ENCODE measurements at regions not wholly inside any gene's neighbourhood (a gene's known extent, or its start where the extent isn't known, plus 50 kb on each side); places are given as distances from the start of the nearest gene placed in this dataset.
A peak's percentile ranks its signal among the peaks of the same experiment; 100 is the strongest.
"Not testable (repeated sequence)": the region's sequence is repeated elsewhere in the genome, so short reads cannot be mapped to it uniquely, and the experiment has no call there.

DNA sequence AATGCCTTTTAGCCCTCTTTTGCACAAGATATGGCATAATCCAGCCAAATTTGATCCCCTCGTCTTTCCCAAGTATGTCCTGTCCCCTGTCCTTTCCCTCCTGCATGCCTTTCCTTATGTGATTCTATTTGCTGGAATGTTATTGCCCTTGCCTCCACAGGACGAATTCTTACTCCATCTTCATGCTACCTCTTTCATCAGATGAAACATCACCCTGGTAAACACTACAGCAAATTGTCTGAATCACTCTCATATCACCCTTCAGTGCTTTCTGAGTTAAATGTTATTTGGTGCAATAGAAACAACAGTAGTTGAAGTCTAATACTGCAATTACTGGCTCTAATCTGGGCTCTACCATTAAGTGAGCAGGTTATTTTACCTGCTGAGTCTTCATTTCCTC lies 52.2 kb upstream of the FAT1 start:
- DNase-seq: no peak

DNA sequence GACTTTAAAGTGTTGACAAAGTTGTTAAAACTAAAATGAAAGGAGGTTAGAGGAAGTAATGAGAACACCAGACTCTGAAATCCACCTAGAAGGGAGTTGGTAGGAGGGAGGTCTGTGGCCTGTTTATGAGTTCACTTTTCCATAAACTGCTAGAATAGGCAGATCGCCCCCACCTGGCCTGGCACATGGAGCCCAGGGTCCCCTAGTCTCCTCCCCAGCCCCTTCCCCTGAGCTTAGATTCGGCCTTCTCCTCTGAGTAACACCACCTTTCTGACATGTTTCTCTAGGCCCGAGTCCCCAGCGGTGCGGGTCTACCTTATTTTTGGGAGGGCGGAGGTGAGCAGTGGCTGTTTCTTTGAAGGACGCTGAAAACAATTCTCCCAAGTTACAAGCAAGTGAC lies 54.5 kb upstream of the FAT1 start:
- DNase-seq: no peak

DNA sequence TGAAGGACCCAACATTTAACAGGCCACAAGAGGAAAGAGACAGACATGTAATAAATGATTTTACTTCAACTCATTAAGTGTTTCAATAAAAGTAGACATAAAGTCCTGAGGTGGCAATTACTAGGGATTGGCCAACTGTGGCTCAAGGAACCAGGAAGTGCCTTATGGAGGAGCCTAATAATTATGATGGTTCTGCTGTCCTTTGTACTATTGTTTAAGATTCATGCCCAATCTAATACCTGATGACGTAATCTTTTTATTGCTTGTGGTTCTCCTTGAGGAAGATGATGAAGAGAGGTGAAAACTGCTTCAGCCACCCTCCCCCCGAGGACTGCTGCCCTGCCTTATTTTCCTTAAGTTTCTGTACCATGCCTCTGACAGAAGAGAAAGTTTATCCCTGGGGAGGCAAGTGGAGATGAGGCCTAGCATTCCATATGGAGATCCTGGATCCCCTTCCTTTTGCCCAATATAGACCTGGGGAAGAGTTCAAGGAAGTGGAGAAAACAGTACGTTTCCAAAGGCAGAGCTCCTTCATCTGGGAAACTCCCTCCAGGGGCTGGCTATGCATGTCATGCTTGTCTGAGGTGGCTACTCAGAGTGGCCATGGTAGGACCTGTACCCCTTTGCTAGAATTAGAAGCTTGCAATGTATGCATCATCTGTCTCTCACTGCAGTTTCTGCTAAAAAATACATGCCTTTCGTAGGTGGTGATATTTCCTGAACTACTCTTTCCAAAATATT lies 56.8 kb upstream of the FAT1 start:
- no peak for DNase-seq

DNA sequence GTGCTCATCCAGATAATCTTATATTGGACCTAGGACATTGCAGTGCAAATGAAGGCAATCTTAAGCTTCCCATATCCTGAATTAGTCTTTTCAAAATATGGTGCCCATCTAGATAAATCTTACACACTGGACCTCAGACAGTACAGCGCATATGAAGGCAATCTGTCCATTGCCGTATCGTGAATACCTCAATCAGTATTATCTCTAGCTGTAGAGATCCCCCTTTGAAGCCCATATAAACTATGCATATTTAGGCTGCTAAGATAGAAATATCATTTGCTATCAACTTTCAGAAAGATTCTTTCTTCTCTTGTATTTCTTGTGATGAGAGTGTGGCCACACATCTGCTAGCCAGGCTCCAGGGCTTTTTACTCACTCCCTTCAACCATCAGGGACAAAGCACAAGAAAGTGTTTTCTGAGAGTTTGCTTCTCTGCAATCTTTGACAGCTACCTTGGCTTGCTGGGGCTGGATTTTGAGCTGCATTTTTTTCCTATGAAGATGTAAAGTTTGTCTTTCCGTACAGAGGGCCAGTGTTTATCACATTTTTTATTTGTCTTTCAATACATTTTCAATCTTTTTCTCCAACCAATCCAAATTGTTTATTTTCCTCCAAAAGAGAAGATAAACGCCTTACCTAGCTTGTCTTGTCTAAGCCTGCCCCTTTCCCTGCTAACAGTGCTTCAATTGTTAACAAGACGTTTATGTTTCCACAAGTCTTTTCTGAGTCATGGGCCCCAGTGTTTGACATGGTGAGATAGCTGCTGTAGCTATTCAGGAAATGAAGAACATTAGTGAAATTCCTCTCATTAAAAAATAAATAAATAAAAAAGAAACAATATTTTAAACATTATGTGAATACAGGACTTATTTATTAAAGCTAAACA lies 57.6 kb upstream of the FAT1 start:
- DNase-seq: no peak

DNA sequence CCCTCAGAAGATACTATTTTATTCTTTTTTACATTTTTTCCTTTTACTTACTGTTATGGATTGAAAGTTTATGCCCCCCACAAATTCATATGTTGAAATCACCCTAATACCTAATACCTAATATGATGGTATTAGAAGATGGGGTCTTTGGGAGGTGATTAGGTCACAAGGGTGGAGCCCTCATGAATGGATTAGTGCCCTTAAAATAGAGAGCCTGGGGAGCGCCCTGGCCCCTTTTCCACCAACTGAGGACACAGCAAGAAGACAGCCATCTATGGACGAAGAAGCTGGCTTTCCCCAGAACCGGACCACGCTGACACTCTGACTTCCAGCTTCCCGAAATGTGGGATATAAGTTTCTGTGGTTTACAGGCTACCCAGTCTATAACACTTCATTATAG lies 58.6 kb upstream of the FAT1 start:
- no peak for DNase-seq

DNA sequence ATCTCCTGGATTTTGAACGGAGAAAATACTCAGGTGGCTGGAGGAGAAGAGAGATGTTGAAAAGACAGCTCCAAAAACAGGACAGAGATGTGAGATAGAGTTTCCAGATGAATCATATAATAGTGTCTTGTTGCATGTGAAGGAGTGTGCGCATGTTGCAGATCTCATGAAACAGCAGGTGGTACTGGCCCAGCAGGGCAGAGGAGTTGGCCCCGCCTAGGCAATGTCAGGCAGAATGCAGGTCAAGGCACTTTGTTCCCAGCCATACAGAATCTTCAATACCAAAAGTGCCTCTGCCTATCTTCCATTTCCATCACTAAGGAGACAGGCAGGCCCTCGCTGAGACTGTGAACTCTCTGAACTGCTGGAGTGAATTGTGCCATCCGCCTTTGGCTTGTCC lies 63.9 kb upstream of the FAT1 start:
- DNase-seq: no peak

DNA sequence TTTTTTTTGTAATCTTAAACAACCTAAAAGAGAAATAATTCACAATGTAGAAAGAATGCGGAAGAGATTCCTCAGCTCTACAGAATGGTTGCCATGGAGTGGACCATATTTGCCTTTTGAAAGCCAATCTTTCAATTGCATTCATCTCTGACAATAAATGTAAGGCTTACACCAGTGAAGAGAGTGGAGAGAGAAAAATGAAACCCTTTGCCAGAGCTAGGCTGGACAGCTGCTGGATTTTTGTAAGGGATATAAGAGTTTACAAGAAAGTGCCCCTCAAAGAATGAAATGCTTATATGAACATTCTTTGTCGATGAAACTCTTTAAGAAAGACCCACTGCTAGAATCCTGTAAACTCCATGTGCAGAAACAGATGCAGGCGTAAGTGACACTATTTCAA lies 66.0 kb upstream of the FAT1 start:
- no peak for DNase-seq

DNA sequence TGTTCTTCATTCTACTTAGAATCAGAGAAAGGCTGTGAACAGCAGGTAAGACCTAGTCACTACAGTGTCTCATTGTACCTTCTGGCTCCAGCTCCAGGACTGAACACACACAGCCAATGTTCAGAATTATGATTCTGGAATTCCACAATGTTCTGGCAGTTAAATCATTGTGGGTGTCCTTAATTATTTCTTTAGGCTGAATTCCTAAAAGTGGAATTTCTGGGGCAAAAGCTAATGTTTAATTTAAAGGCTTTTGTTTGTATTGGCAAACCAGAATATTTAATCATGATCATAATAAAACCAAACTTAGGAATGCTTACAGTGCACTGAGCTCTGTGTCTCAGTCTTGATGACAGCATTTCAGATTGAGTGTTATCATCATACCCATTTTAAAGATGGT lies 67.0 kb upstream of the FAT1 start:
- no peak for DNase-seq

DNA sequence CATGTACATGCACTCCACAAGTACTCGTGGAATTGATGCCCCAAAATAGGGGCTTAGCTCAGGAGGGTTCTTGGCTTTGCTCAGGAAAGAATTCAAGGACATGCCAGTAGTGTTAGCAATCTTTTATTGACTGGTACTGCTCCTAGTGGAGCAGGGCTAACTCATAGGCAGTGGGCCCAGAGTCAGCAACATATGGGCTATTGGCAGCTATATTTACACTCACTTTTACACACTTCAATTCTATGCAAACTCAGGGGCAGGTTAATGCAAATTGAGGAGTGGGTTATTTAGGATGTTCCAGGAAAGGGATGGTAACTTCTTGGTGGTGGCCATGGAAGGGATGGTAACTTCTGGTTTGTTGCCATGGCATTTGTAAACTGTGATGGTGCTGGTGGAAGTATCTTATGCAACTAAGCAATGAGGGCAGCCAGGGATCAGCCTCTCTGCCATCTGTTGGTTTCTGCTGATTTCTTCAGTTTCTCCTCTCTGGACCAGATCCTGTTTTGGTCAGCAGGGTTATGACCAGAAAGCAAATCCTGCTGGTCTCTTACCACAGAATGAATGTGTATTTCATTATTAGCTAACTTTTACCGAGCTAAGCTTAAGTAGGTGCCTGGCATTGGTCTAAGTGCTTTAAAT lies 69.2 kb upstream of the FAT1 start:
- no peak for DNase-seq

DNA sequence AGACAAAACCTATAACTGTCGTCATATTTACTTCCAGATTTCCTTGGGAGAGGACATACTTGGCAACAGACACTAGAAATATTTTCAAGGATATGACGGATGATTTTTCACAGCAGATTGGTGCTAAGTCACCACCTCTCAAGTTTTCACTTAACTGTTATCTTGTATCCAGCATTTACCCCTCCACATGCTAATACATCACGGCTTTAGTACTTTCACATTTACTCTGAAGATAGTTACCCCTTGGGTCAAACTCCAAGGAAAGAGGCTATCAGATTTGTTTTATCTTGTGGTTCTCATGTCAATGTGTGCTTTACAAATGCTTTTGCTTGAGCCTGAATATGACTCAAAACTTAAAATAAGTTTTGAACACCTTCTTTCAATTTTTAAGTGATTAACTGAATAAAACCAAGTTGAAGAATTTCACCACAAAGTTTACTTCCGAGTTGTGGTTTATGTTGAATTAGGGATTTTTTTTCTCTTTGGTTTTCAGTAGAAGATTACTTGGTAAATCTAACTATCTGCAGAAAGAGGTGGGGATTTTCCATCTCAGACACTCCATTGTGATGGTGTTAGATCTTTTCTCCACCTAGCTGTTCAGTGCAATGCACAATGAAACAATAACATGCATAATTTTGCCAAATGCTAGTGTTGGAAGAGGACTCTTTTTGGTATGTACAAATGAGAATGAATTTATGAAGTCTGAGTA lies 75.4 kb upstream of the FAT1 start:
- DNase-seq: no peak

DNA sequence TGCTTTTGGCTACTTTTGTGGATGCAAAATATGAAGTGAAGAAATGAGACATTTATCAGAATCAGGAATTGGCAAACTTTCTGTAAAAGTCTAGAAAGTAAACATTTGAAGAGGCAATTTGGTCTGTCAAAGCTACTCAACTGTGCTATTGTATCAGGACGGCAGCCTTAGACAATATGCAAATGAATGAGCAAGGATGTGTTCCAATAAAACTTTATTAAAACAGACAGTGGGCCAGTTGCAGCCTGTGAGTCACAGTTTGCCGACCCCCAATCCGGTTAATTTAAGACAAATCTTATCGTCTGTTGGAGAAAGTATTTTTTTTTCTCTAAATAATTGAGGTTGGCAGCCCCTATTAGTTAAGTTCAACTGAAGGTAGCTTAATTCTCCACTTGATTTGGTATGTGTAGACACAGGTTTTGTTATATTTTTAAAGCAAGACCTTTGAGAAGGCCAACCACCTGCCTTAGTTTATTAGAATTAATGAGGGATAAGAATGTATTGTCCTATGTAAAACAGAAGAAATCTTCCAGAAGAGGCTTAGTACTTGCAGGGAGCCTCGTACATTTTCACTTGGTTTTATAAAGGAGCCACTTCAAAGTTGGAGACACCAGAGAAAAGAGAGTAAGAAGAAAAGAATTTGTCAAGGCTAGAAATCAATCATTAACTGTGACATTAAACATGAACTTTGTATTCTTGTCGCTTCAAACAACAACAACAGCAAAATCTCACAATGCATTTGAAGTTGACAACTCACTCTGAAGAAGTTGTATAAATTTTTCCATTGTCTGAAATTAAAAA lies 81.6 kb upstream of the FAT1 start:
- no peak for DNase-seq

DNA sequence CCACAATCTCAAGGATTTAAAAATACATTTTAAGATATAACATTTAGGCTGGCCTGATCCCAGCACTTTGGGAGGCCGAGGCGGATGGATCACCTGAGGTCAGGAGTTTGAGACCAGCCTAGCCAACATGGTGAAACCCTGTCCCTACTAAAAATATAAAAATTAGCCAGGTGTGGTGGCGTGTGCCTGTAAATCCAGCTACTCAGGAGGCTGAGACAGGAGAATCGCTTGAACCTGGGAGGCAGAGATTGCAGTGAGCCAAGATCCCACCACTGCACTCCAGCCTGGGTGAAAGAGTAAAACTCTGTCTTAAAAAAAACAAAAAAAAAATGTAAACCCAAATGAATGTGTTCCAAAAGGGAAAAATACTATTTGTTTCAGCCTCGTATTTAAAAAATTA lies 82.3 kb upstream of the FAT1 start:
- DNase-seq: not testable (repeated sequence)

DNA sequence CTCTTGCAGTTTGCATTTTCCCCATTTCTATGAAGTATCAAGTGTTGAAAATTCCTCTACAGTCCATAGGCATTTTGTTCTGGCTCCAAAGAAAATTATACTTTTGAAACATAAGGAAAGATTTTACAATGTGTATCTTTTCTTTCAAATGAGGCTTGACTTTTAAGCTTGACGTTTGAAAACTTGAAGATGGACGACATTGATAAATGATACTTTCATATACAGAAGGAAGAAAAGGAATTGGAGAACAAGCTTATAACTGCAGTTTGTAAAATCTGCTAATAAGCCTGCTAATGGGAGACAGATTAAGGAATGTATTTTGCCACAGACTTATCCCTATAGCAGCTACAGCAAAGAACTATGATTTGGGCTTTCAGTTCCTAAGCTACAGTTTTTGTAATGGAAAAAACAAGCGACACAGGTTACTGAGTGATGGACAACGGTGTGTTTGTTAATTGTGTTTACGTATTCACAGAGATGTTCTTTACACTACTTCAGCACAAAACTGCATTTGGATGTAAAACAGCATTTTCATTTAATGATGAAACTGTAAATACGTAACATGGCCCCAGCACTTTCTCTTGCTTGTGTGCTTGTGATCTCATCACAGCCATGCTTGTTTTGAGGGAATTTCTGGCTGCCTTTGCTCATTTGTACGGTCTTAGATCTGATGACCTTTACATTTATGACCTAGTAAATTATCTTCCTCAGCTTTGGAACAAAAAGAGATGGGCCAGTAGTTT lies 83.2 kb upstream of the FAT1 start:
- peak; percentile 72 for DNase-seq

DNA sequence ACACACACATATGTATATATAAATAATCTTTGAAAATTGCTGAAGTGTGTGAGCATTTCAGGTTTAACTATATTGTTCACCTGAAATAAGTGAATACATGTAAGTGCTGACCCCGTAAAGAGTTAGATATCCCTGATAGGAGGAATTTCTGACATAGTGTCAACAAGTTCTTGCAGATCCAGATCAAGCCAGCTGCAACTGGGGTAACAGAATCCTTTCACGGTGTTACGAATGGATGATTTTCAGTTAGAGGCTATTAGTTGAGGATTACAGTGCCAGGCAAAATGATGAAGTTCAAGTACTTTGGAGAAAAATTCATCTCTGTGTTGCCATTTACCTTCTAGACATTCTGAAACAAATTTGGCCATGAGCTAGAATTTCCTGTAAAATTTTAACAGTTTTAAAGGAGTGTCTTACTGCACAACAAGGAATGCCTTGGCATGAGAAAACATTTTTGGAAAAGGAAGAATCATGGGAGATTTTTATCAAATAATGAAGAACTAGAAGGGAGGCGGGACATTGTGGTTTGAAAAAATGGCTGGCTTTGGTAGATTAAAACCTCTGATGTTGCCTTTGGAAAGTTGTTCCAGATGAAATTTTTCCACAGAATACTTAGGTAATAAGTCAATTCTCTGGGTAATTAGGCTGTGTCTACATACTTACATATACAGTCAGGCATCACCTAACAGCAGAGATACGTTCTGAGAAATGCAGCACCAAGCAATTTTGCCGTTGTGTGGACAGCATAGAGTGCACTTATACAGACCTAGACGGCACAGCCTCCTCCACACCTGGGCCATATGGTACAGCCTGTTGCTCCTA lies 84.4 kb upstream of the FAT1 start:
- no peak for DNase-seq

DNA sequence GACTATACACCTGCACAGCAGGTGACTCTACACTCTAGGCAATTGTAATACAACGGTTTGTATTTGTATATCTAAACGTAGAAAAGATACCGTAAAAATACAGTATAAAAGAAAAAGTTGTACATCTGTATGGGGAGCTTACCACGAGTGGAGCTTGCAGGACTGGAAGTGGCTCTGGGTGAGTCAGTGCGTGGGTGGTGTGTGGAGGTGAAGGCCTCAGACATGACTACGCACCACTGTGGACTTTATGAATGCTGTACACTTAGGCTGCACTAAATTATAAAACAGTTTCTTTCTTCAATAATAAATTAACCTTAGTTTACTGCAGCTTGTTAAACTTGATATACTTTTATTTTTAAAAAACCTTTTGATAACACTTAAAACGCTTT lies 85.0 kb upstream of the FAT1 start:
- DNase-seq: no peak

DNA sequence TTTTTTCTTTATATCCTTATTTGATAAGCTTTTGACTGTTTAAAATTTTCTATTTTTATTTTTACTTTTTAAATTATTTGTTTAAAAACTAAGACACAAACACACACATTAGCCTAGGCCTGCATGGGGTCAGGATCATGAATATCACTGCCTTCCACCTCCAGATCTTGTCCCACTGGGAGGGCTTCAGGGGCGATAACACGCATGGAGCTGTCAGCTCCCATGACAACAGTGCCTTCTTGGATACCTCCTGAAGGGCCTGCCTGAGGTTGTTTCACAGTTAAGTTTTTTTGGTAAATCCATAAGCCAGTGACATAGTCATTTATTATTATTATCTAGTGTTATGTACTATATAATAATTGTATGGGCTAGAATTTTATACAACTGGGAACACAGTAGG lies 85.4 kb upstream of the FAT1 start:
- DNase-seq: no peak

DNA sequence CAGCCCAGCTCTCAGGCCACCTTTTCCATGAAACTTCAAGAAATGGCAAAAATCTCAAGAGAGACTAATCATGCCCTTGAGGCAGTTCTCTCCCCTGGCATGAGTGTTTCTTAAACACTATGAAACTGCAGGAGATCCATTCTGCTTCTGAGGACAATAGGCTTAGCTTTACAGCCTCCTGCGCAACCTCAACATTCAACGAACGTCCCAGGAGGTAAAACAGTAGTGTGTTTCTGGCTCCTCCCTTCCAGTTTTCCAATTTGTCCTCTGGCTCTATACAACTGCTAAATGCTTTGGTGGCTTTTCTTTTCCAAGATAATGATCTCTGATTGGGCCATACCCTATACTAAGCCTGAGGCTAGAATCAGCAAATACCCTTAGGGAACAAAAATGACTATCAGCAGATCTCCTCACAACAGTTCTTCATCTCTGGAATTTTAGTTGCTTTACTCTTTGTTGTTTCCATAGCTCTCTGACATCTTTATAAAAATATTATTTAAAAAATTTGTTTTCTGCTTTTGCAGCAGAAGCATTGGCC lies 87.0 kb upstream of the FAT1 start:
- DNase-seq: no peak

DNA sequence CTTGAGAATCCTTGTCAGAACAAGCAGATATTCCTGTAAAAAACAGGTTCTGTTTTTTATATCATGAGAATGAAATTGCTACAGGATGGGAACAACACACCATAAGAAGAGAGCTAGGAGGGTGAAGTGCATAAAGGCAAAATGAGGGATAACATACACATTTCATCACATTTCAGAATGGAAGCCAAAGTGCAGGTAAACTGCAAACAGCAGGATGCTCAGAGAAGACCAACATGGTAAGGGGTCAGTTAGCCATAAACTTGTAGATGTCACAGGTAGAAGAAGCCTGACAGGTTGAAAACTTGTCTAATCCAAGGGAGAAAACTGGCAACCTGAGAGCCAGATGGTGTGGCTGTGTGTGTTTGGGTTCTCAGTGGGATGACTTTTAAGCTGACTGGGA lies 88.9 kb upstream of the FAT1 start:
- DNase-seq: no peak

DNA sequence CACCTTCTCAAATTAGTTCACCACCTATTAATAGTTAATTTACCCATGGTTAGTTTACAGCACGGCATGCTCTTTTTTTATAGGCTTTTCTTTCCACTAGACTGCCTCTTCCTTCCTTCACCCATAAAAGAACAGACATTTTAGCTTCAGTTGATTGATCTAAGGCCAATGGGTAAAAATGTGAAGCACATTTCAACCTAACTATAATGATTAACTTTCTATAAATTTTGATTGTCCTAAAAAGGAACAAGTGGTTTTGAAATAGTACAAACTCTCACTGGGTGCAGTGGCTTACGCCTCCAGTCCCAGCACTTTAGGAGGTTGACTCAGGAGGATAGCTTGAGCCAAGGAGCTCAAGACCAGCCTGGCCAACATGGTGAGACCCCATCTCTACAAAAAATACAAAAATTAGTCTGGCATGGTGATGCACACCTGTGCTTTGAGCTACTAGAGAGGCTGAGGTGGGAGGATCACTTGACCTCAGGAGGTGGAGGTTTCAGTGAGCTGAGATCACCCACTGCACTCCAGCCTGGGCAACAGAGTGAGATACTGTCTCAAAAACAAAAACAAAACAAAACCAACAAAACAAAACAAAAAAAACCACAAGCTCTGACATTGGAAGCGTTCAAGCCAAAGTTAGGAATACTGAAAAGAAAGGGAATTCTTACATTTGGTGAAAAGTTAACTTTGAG lies 89.9 kb upstream of the FAT1 start:
- DNase-seq: no peak
